HEK293T (cell line): ENCODE measurements at regions not wholly inside any gene's neighbourhood (a gene's known extent, or its start where the extent isn't known, plus 50 kb on each side); places are given as distances from the start of the nearest gene placed in this dataset.

ENCODE experiments used
- CTCF ChIA-PET: fragments of 350-600 bp; formaldehyde crosslinking; extraction: SDS; loops from one replicate; lab custom pipeline; 2021; ENCODE audit warnings: antibody characterized with exemption, inconsistent platforms; lab: Yijun Ruan, JAX
- POLR2A ChIA-PET: fragments of 350-600 bp; formaldehyde crosslinking; extraction: SDS; loops from one replicate; lab custom pipeline; 2020; ENCODE audit warnings: antibody characterized with exemption, inconsistent platforms; lab: Yijun Ruan, JAX
- DNase-seq: peaks from one replicate; pipeline ENCODE4 v3.0.0; 2012; ENCODE audit warnings: mixed read lengths; ENCODE audit errors: extremely low spot score
- ARNT ChIP-seq: fragments of 450-650 bp; IDR thresholded peaks from 2 replicates; pipeline ENCODE4 v1.6.1; 2017; ENCODE audit warnings: mild to moderate bottlenecking
- BHLHE40 ChIP-seq: fragments of 450-650 bp; IDR thresholded peaks from 2 replicates; pipeline ENCODE4 v1.6.1; 2016; ENCODE audit warnings: mild to moderate bottlenecking, moderate library complexity, borderline replicate concordance
- CTBP1 ChIP-seq: fragments of 450-650 bp; IDR thresholded peaks from 2 replicates; pipeline ENCODE4 v1.6.1; 2016; ENCODE audit warnings: borderline replicate concordance
- ELF4 ChIP-seq: fragments of 450-650 bp; IDR thresholded peaks from 2 replicates; pipeline ENCODE4 v1.6.1; 2017; ENCODE audit warnings: antibody characterized with exemption
- FOXA1 ChIP-seq: fragments of 450-650 bp; IDR thresholded peaks from 2 replicates; pipeline ENCODE4 v1.6.1; 2016; ENCODE audit warnings: mild to moderate bottlenecking
- FOXK2 ChIP-seq: fragments of 450-650 bp; IDR thresholded peaks from 2 replicates; pipeline ENCODE4 v1.6.1; 2016; ENCODE audit warnings: mild to moderate bottlenecking
- FOXM1 ChIP-seq: fragments of 450-650 bp; IDR thresholded peaks from 2 replicates; pipeline ENCODE4 v1.6.1; 2017; ENCODE audit warnings: mild to moderate bottlenecking, borderline replicate concordance
- HDGF ChIP-seq: fragments of 450-650 bp; IDR thresholded peaks from 2 replicates; pipeline ENCODE4 v1.6.1; 2017; ENCODE audit warnings: antibody characterized with exemption, borderline replicate concordance
- L3MBTL2 ChIP-seq: fragments of 450-650 bp; conservative IDR thresholded peaks from 2 replicates; pipeline ENCODE4 v1.6.1; 2016; ENCODE audit warnings: mild to moderate bottlenecking
- LEF1 ChIP-seq: fragments of 450-650 bp; IDR thresholded peaks from 2 replicates; pipeline ENCODE4 v1.6.1; 2017; ENCODE audit warnings: mild to moderate bottlenecking, borderline replicate concordance
- NFRKB ChIP-seq: fragments of 450-650 bp; IDR thresholded peaks from 2 replicates; pipeline ENCODE4 v1.6.1; 2016; ENCODE audit warnings: mild to moderate bottlenecking, moderate library complexity
- SP1 ChIP-seq: fragments of 450-650 bp; IDR thresholded peaks from 2 replicates; pipeline ENCODE4 v1.6.1; 2017
- SUZ12 ChIP-seq: fragments of 450-650 bp; IDR thresholded peaks from 2 replicates; pipeline ENCODE4 v1.6.1; 2016; ENCODE audit warnings: mild to moderate bottlenecking
- TARDBP ChIP-seq: fragments of 450-650 bp; IDR thresholded peaks from 2 replicates; pipeline ENCODE4 v1.6.1; 2016
- ZNF384 ChIP-seq: fragments of 450-650 bp; IDR thresholded peaks from 2 replicates; pipeline ENCODE4 v1.6.1; 2016
- TF ChIP-seq, protein P1 (sequence below): fragments of 450-650 bp; IDR thresholded peaks from 2 replicates; pipeline ENCODE4 v1.6.1; 2016

DNA sequence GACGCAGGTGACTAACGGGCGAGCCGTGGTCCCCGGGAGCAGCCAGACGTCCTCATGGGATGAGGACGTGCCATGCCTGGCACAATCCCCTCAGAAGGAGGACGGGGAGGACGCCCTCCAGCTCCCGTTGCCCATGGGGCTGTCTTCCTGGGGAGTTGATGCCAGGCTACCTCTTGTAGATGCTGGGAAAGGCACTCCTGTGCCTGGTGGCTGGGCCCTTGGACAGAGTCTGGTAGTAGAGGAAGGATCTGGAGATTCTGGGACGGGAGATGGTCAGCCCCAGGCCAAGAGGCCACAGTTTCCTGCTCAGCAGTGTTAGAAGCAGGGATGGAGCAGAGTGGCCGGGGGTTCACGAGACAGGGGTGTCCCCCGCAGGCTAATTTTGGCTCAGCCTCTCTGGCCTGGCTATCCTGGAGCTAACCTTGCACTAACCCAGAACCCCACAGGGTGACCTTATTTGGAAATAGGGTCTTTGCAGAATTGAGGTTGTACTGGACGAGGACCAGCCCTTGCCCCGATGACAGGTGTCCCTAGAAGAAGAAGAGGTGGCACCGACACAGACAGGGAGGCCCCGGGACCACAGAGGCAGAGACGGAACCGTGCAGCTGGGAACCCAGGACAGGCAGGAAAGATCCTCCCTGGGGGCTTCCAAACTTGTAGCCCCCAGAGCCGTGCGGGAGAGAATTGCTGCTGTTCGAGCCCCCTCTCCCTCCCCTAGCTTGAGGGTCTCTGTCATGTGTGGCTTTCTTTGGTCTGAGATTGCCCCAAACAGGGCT, 50.1 kb upstream of the ADRA2C start:
- no peak for DNase-seq
- TF ChIP-seq ARNT (no peak), ZNF384 (no peak)
- ChIA-PET POLR2A (no interaction called here), CTCF (no interaction called here)

DNA sequence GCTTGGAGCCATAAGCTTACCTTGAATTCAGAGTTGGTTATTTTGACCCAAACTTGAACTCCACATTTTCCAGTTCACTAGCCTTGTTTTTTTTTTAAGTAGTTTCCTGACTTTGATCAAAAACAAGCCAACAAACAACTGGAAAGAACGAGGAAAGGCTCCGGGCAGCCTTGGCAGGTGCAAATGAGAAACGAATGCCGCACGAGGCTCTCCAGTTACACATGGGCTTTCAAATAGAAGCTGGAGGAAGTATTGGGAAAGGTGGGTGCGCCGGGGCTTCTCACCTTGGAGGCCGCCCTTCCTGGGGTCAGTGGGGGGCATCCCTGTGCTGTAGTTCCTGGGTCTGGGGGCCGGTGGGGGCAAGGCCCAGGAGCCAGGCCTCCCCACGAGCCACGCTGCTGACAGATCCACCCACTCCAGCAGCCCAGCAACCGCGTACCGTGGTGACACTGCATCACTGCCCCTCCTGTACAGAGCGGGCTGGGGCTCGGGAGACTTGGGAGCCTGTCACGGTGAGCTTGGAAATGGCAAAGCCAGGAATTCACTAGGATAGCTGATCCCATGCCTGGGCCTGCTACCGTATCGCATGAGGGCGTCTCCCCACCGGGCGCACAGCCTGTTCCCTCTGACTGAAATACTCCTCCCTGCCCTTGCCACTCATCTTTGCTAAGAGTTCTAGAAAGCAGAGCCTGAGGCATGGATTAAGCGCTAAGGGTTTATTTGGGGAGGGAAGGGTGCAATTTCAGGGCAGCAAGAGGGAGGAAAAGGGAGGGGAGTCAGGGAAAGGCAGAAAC, 50.9 kb upstream of the ADRA2C start:
- CTCF ChIA-PET = no interaction called here
- no peak for DNase-seq
- POLR2A ChIA-PET = no interaction called here
- no peak for TF ChIP-seq TARDBP
- no peak for TF ChIP-seq ZNF384
- TF ChIP-seq L3MBTL2 = no peak
- TF ChIP-seq, protein P1, sequence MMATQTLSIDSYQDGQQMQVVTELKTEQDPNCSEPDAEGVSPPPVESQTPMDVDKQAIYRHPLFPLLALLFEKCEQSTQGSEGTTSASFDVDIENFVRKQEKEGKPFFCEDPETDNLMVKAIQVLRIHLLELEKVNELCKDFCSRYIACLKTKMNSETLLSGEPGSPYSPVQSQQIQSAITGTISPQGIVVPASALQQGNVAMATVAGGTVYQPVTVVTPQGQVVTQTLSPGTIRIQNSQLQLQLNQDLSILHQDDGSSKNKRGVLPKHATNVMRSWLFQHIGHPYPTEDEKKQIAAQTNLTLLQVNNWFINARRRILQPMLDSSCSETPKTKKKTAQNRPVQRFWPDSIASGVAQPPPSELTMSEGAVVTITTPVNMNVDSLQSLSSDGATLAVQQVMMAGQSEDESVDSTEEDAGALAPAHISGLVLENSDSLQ = no peak
- no peak for TF ChIP-seq CTBP1
- no peak for TF ChIP-seq SP1
- no peak for TF ChIP-seq SUZ12
- no peak for TF ChIP-seq FOXA1

DNA sequence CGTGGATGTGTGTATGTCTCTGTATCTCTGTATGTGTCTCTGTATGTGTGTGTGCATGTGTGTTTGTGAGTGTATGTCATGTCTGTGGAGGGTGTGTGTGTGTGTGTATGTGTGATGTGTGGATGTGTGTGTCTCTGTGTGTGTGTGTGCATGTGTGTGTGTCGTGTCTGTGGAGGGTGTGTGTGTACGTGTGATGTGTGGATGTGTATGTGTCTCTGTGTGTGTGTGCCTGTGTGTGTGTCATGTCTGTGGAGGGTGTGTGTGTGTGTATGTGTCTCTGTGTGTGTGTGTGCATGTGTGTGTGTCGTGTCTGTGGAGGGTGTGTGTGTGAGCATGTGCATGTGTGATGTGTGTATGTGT, 51.6 kb upstream of the ADRA2C start:
- CTCF ChIA-PET = no interaction called here
- no peak for DNase-seq
- TF ChIP-seq FOXK2 (no peak), HDGF (no peak), SP1 (no peak), SUZ12 (no peak), ELF4 (no peak), FOXA1 (no peak)
- POLR2A ChIA-PET = no interaction called here

DNA sequence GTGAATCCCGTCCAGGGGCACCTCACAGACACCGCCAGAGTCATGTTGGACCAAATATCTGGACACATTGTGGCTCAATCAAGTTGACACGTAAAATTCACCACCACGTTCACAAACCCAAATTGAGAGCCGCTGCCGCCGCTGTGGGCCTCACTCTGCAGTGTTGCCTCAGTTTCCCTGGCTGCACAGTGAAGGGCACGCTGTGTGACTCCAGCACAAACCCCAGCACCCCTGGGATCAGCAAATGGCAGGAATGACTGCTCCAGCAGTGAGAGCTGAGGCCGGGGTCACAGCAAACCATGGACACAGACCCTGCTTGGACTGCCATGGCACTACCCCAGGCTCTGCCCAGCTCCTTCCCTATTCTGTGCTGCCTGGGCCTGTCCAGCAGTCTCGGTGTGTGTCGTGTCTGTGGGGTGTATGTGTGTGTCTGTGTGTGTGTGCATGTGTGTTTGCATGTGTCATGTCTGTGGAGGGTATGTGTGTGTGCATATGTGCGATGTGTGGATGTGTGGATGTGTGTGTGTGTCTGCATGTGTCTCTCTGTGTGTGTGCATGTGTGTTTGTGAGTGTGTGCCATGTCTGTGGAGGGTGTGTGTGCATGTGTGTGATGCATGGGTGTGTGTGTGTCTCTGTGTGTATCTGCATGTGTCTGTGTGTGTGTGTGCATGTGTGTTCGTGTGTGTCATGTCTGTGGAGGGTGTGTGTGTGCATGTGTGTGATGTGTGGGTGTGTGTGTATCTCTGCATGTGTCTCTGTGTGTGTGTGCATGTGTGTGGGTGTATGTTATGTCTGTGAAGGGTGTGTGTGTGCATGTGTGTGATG, 52.2 kb upstream of the ADRA2C start:
- TF ChIP-seq CTBP1 (no peak), ELF4 (no peak), ARNT (no peak), SUZ12 (no peak), BHLHE40 (no peak), HDGF (no peak), TARDBP (no peak), FOXM1 (no peak), FOXK2 (no peak), L3MBTL2 (no peak), NFRKB (no peak), LEF1 (no peak), ZNF384 (no peak), FOXA1 (no peak), SP1 (no peak)
- TF ChIP-seq, protein P1 = no peak
- CTCF ChIA-PET = no interaction called here
- POLR2A ChIA-PET = no interaction called here
- DNase-seq = no peak

DNA sequence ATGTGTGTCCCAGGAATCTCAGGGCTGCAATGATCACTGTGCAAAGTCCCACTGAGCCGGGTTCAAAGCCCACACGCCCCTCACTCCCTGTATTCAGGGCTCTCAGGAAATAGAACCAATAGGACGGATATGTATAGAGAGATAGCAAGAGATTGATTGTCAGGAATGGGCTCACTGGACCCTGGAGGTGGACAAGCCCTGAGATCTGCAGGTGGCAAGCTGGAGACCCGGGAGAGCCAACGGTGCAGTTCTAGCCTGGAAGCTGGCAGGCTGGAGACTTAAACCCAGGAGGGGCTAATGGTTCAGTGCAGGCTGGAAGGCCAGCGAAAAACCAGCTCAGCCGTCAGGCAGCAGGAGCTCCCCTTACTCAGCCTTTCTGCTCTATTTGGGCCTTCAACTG, 52.8 kb upstream of the ADRA2C start:
- ChIA-PET CTCF (no interaction called here), POLR2A (no interaction called here)
- TF ChIP-seq, protein P1 = no peak
- no peak for TF ChIP-seq CTBP1
- DNase-seq = no peak

DNA sequence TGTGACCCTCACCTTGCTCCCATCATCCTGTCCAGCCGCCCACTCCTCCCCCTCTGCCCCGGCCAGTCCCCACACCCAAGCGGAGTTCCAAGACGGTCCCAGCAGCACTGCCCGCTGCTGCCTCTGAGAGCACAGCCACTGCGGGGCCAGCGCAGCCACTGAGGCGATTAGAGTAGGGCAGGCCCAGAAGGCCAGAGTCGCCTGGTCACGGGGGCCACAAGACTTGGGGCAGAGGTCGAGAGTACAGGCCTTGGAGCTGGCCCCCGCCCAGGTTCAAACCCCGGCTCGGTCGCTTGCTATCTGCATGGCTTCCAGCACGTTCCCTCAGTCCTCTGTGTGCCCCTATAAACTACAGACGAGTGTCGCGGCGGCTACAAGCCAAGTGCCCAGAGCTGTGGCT, 53.2 kb upstream of the ADRA2C start:
- no peak for DNase-seq
- CTCF ChIA-PET = no interaction called here
- POLR2A ChIA-PET = no interaction called here
- TF ChIP-seq, protein P1 = no peak
- TF ChIP-seq SUZ12 (no peak), SP1 (no peak), FOXK2 (no peak), CTBP1 (no peak), ARNT (no peak), FOXM1 (no peak), ELF4 (no peak), TARDBP (no peak), HDGF (no peak), BHLHE40 (no peak), FOXA1 (no peak), ZNF384 (no peak), L3MBTL2 (no peak), LEF1 (no peak), NFRKB (no peak)
